ENCODE measurements at regions not wholly inside any gene's neighbourhood (a gene's known extent, or its start where the extent isn't known, plus 50 kb on each side); places are given as distances from the start of the nearest gene placed in this dataset.

DNA sequence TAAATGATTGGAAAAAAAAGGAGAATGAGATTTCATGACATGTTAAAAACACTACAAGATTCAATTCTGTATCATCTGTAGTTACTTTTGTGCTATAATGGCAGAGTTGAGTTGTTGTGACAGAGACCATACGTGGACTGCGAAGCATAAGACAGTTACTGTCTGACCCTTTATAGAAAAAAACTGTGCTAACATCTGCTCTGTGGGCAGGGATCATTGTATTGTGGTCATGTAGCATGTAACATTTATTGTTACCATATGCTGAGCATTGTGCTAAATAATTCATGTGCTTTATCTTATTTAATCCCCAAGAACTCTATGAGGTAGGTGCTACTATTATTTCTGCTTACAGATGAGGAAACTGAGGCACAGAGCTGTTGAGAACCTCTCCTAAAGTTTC, 147.3 kb upstream of the HMHB1 start:
- BruUV-seq (replicated peaks) = no TSS peak
- intact Hi-C loops (cut with micrococcal nuclease; ENCODE audit: unreplicated experiment) = no loop called here
- CTCF ChIA-PET = no interaction called here

GRCh38 chr5:143663872-143664271, 148.1 kb upstream of the HMHB1 start:
- ChIA-PET POLR2A (ENCODE audit: low non-redundant PET) (no interaction called here), CTCF (no interaction called here)
- no TSS peak for BruUV-seq (replicated peaks)
- DNase-seq (ENCODE audit: low spot score) = no peak
- intact Hi-C loops (cut with micrococcal nuclease; ENCODE audit: unreplicated experiment) = no loop called here
- Histone ChIP-seq H3K4me3 (ENCODE audit: low read depth, low read length, poor library complexity, severe bottlenecking) (no peak overlapping the region), H3K36me3 (ENCODE audit: insufficient read depth, low read length, poor library complexity, severe bottlenecking) (no peaks in the 10 kb centered on the region), H3K27ac (ENCODE audit: low read depth, low read length, poor library complexity, severe bottlenecking) (no peak overlapping the region), H3K9me3 (ENCODE audit: low read depth, low read length, poor library complexity, severe bottlenecking) (no peaks in the 10 kb centered on the region), H3K4me1 (ENCODE audit: insufficient read depth, low read length, poor library complexity, severe bottlenecking) (no peaks in the 10 kb centered on the region), H3K27me3 (replicated peaks; ENCODE audit: insufficient read depth, low read depth, low read length, poor library complexity) (no peaks in the 10 kb centered on the region)
- no peak for TF ChIP-seq EZH2 (IDR thresholded peaks at IDR 0.05; ENCODE audit: borderline replicate concordance, low read depth, low read length, poor library complexity, severe bottlenecking)
- TF ChIP-seq, protein P1, sequence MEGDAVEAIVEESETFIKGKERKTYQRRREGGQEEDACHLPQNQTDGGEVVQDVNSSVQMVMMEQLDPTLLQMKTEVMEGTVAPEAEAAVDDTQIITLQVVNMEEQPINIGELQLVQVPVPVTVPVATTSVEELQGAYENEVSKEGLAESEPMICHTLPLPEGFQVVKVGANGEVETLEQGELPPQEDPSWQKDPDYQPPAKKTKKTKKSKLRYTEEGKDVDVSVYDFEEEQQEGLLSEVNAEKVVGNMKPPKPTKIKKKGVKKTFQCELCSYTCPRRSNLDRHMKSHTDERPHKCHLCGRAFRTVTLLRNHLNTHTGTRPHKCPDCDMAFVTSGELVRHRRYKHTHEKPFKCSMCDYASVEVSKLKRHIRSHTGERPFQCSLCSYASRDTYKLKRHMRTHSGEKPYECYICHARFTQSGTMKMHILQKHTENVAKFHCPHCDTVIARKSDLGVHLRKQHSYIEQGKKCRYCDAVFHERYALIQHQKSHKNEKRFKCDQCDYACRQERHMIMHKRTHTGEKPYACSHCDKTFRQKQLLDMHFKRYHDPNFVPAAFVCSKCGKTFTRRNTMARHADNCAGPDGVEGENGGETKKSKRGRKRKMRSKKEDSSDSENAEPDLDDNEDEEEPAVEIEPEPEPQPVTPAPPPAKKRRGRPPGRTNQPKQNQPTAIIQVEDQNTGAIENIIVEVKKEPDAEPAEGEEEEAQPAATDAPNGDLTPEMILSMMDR (conservative IDR thresholded peaks at IDR 0.05; ENCODE audit: low read depth, low read length) = no peak

More for the DNA sequence above, 147.3 kb upstream of the HMHB1 start:
- H3K27ac ChIP-seq (ENCODE audit: low read depth, low read length, poor library complexity, severe bottlenecking) = no peak overlapping the region
- no peak for DNase-seq (ENCODE audit: low spot score)
- no peaks in the 10 kb centered on the region for H3K4me1 ChIP-seq (ENCODE audit: insufficient read depth, low read length, poor library complexity, severe bottlenecking)
- H3K9me3 ChIP-seq (ENCODE audit: low read depth, low read length, poor library complexity, severe bottlenecking) = no peaks in the 10 kb centered on the region
- no peaks in the 10 kb centered on the region for H3K36me3 ChIP-seq (ENCODE audit: insufficient read depth, low read length, poor library complexity, severe bottlenecking)
- H3K4me3 ChIP-seq (ENCODE audit: low read depth, low read length, poor library complexity, severe bottlenecking) = no peak overlapping the region
- no peaks in the 10 kb centered on the region for H3K27me3 ChIP-seq (replicated peaks; ENCODE audit: insufficient read depth, low read depth, low read length, poor library complexity)
- POLR2A ChIA-PET (ENCODE audit: low non-redundant PET) = no interaction called here
- TF ChIP-seq, protein P1 (conservative IDR thresholded peaks at IDR 0.05; ENCODE audit: low read depth, low read length) = no peak
- TF ChIP-seq EZH2 (IDR thresholded peaks at IDR 0.05; ENCODE audit: borderline replicate concordance, low read depth, low read length, poor library complexity, severe bottlenecking) = no peak

DNA sequence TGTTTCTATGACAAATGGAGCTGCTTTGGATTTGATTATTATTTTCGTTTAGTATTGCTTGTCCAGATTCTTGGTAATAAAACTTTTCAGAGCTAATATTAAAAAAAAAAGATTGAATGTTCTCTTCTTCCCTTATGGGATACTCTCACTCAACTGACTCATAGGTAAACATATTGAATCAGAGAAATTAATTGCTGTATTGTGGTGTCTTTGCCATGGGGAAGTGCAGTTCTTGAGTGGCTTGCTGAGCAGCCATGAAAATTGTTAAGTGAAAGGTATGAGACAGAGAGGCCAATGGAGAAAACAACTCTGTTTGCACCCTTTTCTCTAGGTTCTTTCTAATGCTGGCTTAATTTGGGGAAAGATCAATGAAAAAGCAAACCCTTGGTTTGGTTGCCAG, 149.9 kb upstream of the HMHB1 start:
- TF ChIP-seq EZH2 (IDR thresholded peaks at IDR 0.05; ENCODE audit: borderline replicate concordance, low read depth, low read length, poor library complexity, severe bottlenecking) = no peak
- POLR2A ChIA-PET (ENCODE audit: low non-redundant PET) = no interaction called here
- Histone ChIP-seq H3K27me3 (replicated peaks; ENCODE audit: insufficient read depth, low read depth, low read length, poor library complexity) (no peaks in the 10 kb centered on the region), H3K4me3 (ENCODE audit: low read depth, low read length, poor library complexity, severe bottlenecking) (no peak overlapping the region), H3K4me1 (ENCODE audit: insufficient read depth, low read length, poor library complexity, severe bottlenecking) (no peaks in the 10 kb centered on the region), H3K9me3 (ENCODE audit: low read depth, low read length, poor library complexity, severe bottlenecking) (no peaks in the 10 kb centered on the region), H3K27ac (ENCODE audit: low read depth, low read length, poor library complexity, severe bottlenecking) (no peak overlapping the region), H3K36me3 (ENCODE audit: insufficient read depth, low read length, poor library complexity, severe bottlenecking) (no peaks in the 10 kb centered on the region)
- DNase-seq (ENCODE audit: low spot score) = no peak
- CTCF ChIA-PET = no interaction called here
- BruUV-seq (replicated peaks) = no TSS peak
- intact Hi-C loops (cut with micrococcal nuclease; ENCODE audit: unreplicated experiment) = no loop called here

GRCh38 chr5:143660625-143661024, 151.3 kb upstream of the HMHB1 start:
- Histone ChIP-seq H3K27me3 (replicated peaks; ENCODE audit: insufficient read depth, low read depth, low read length, poor library complexity) (no peaks in the 10 kb centered on the region), H3K4me1 (ENCODE audit: insufficient read depth, low read length, poor library complexity, severe bottlenecking) (no peaks in the 10 kb centered on the region), H3K4me3 (ENCODE audit: low read depth, low read length, poor library complexity, severe bottlenecking) (no peak overlapping the region), H3K9me3 (ENCODE audit: low read depth, low read length, poor library complexity, severe bottlenecking) (no peaks in the 10 kb centered on the region), H3K36me3 (ENCODE audit: insufficient read depth, low read length, poor library complexity, severe bottlenecking) (no peaks in the 10 kb centered on the region), H3K27ac (ENCODE audit: low read depth, low read length, poor library complexity, severe bottlenecking) (no peak overlapping the region)
- intact Hi-C loops (cut with micrococcal nuclease; ENCODE audit: unreplicated experiment) = no loop called here
- ChIA-PET POLR2A (ENCODE audit: low non-redundant PET) (no interaction called here), CTCF (no interaction called here)
- BruUV-seq (replicated peaks) = no TSS peak
- TF ChIP-seq, protein P1 (conservative IDR thresholded peaks at IDR 0.05; ENCODE audit: low read depth, low read length) = no peak
- no peak for TF ChIP-seq EZH2 (IDR thresholded peaks at IDR 0.05; ENCODE audit: borderline replicate concordance, low read depth, low read length, poor library complexity, severe bottlenecking)
- DNase-seq (ENCODE audit: low spot score) = no peak
